DMS114 treated with DMSO at 0.1 percent for 48 hours (cell line): ENCODE measurements at regions not wholly inside any gene's neighbourhood (a gene's known extent, or its start where the extent isn't known, plus 50 kb on each side); places are given as distances from the start of the nearest gene placed in this dataset.

Source experiments
- DNase-seq: peaks from one replicate; lab custom pipeline; 2025; ENCODE audit not compliant: unreplicated experiment; lab: John Stamatoyannopoulos, UW

GRCh38 chr3:124429129-124429815, 301.0 kb upstream of the UMPS start:
- no peak for DNase-seq

- DNase-seq = no peak
Measured at GRCh38 chr3:124431331-124431994, 298.8 kb upstream of the UMPS start.

- DNase-seq = no peak
Measured at GRCh38 chr3:124434176-124434575, 296.1 kb upstream of the UMPS start.

- no peak for DNase-seq
Measured at GRCh38 chr3:124435467-124435866, 294.8 kb upstream of the UMPS start.

GRCh38 chr3:124438813-124439212, 291.4 kb upstream of the UMPS start:
- no peak for DNase-seq

- DNase-seq = no peak
Measured at GRCh38 chr3:124439603-124440002, 290.6 kb upstream of the UMPS start.

GRCh38 chr3:124441766-124442165, 288.5 kb upstream of the UMPS start:
- no peak for DNase-seq

GRCh38 chr3:124442463-124442862, 287.8 kb upstream of the UMPS start:
- no peak for DNase-seq

- DNase-seq = no peak
Measured at GRCh38 chr3:124443446-124443845, 286.8 kb upstream of the UMPS start.

- no peak for DNase-seq
Measured at GRCh38 chr3:124444075-124444474, 286.2 kb upstream of the UMPS start.

GRCh38 chr3:124444896-124445295, 285.4 kb upstream of the UMPS start:
- DNase-seq = no peak

- no peak for DNase-seq
Measured at GRCh38 chr3:124447845-124448244, 282.4 kb upstream of the UMPS start.

GRCh38 chr3:124448954-124449353, 281.3 kb upstream of the UMPS start:
- DNase-seq = no peak

- DNase-seq = no peak
Measured at GRCh38 chr3:124450366-124450765, 279.9 kb upstream of the UMPS start.

GRCh38 chr3:124451630-124452317, 278.5 kb upstream of the UMPS start:
- DNase-seq = no peak

GRCh38 chr3:124453189-124453588, 277.1 kb upstream of the UMPS start:
- DNase-seq = no peak

- no peak for DNase-seq
Measured at GRCh38 chr3:124455891-124456290, 274.4 kb upstream of the UMPS start.

GRCh38 chr3:124456506-124456905, 273.7 kb upstream of the UMPS start:
- DNase-seq = no peak

GRCh38 chr3:124459678-124460077, 270.6 kb upstream of the UMPS start:
- no peak for DNase-seq

- DNase-seq = no peak
Measured at GRCh38 chr3:124461126-124461525, 269.1 kb upstream of the UMPS start.

- DNase-seq = no peak
Measured at GRCh38 chr3:124461838-124462632, 268.2 kb upstream of the UMPS start.
